Neural cell (in vitro differentiated cells): ENCODE measurements at regions not wholly inside any gene's neighbourhood (a gene's known extent, or its start where the extent isn't known, plus 50 kb on each side); places are given as distances from the start of the nearest gene placed in this dataset.

Source experiments
- H2AFZ ChIP-seq: fragments of 200-600, 300-800 bp; sonication (generic), shearing (Covaris generic); 2 replicates; pipeline ENCODE4 v1.6.0; 2014; ENCODE audit warnings: low read depth, mild to moderate bottlenecking, antibody characterized with exemption, low read length, moderate library complexity
- H3F3A ChIP-seq: fragments of 200-600 bp; shearing (Covaris generic); 2 replicates; pipeline ENCODE4 v1.6.1; 2016; ENCODE audit warnings: mild to moderate bottlenecking, moderate library complexity, mixed read lengths, antibody characterized with exemption, low read length; ENCODE audit not compliant: insufficient read depth, poor library complexity, severe bottlenecking
- H3K27ac ChIP-seq: fragments of 200-600, 300-800 bp; sonication (generic), shearing (Covaris generic); 2 replicates; pipeline ENCODE4 v1.5.1; 2014; ENCODE audit warnings: mild to moderate bottlenecking, low read length, moderate library complexity
- H3K27me3 ChIP-seq: fragments of 300-800, 200-600 bp; sonication (generic), shearing (Covaris generic); 2 replicates; pipeline ENCODE4 v1.6.0; 2014; ENCODE audit warnings: mild to moderate bottlenecking, low read depth, low read length, moderate library complexity; ENCODE audit not compliant: insufficient read depth
- H3K36me3 ChIP-seq: fragments of 300-800, 200-600 bp; sonication (generic), shearing (Covaris generic); 2 replicates; pipeline ENCODE4 v1.5.1; 2014; ENCODE audit warnings: mild to moderate bottlenecking, antibody characterized with exemption, low read length, moderate library complexity; ENCODE audit not compliant: insufficient read depth
- H3K4me2 ChIP-seq: fragments of 300-800, 200-600 bp; sonication (generic), shearing (Covaris generic); 2 replicates; pipeline ENCODE4 v1.6.0; 2014; ENCODE audit warnings: mild to moderate bottlenecking, low read length
- H3K4me3 ChIP-seq: fragments of 300-800, 200-600 bp; sonication (generic), shearing (Covaris generic); 2 replicates; pipeline ENCODE4 v1.5.1; 2014; ENCODE audit warnings: mild to moderate bottlenecking, low read length, moderate library complexity
- H3K79me2 ChIP-seq: fragments of 200-600 bp; shearing (Covaris generic); replicated peaks from 2 replicates; pipeline ENCODE4 v1.6.0; 2014; ENCODE audit warnings: mild to moderate bottlenecking, low read length, moderate library complexity; ENCODE audit not compliant: insufficient read depth
- H3K9ac ChIP-seq: fragments of 300-800, 200-600 bp; sonication (generic), shearing (Covaris generic); 2 replicates; pipeline ENCODE4 v1.6.1; 2016; ENCODE audit warnings: mild to moderate bottlenecking, low read length, mixed read lengths
- H3K9me2 ChIP-seq: fragments of 200-600 bp; shearing (Covaris generic); 2 replicates; pipeline ENCODE4 v1.6.1; 2016; ENCODE audit warnings: mild to moderate bottlenecking, low read length, mixed read lengths; ENCODE audit not compliant: insufficient read depth
- H3K9me3 ChIP-seq: fragments of 200-600, 300-800 bp; sonication (generic), shearing (Covaris generic); 2 replicates; pipeline ENCODE4 v1.6.1; 2016; ENCODE audit warnings: mild to moderate bottlenecking, mixed run types, low read length, moderate library complexity, mixed read lengths
- H4K20me1 ChIP-seq: fragments of 200-600 bp; shearing (Covaris generic); 2 replicates; pipeline ENCODE4 v1.6.1; 2016; ENCODE audit warnings: mild to moderate bottlenecking, mixed run types; ENCODE audit not compliant: insufficient read depth
- EP300 ChIP-seq: fragments of 450-650 bp; conservative IDR thresholded peaks from 2 replicates; pipeline ENCODE4 v1.6.1; 2014; ENCODE audit warnings: antibody characterized with exemption, mild to moderate bottlenecking, moderate library complexity; ENCODE audit not compliant: poor library complexity, severe bottlenecking
- EZH2 ChIP-seq: fragments of 200-600, 300-800 bp; shearing (Covaris generic), sonication (generic); IDR thresholded peaks from 2 replicates; pipeline ENCODE4 v1.6.1; 2014; ENCODE audit warnings: antibody characterized with exemption, low read length, borderline replicate concordance, mild to moderate bottlenecking; ENCODE audit not compliant: insufficient read depth, poor library complexity, severe bottlenecking
- MXI1 ChIP-seq: fragments of 450-650 bp; conservative IDR thresholded peaks from 2 replicates; pipeline ENCODE4 v1.6.1; 2014; ENCODE audit warnings: antibody characterized with exemption, mild to moderate bottlenecking; ENCODE audit not compliant: poor library complexity, severe bottlenecking
- POLR2AphosphoS5 ChIP-seq: IDR thresholded peaks from 2 replicates; pipeline ENCODE4 v1.6.1; 2012
- RAD21 ChIP-seq: fragments of 450-650 bp; conservative IDR thresholded peaks from 2 replicates; pipeline ENCODE4 v1.6.1; 2014; ENCODE audit warnings: antibody characterized with exemption, mild to moderate bottlenecking, moderate library complexity
- SMC3 ChIP-seq: fragments of 450-650 bp; conservative IDR thresholded peaks from 2 replicates; pipeline ENCODE4 v1.6.1; 2014; ENCODE audit warnings: antibody characterized with exemption, mild to moderate bottlenecking, moderate library complexity; ENCODE audit not compliant: poor library complexity
- TAF1 ChIP-seq: IDR thresholded peaks from 2 replicates; pipeline ENCODE4 v1.6.1; 2012; ENCODE audit warnings: low read depth
- TF ChIP-seq, protein P1 (sequence below): fragments of 450-650 bp; IDR thresholded peaks from 2 replicates; pipeline ENCODE4 v1.5.1; 2014; ENCODE audit warnings: antibody characterized with exemption, mild to moderate bottlenecking, moderate library complexity; ENCODE audit not compliant: poor library complexity, severe bottlenecking
- TF ChIP-seq, protein P2 (sequence below): IDR thresholded peaks from 2 replicates; pipeline ENCODE4 v1.6.1; 2012; ENCODE audit warnings: borderline replicate concordance

DNA sequence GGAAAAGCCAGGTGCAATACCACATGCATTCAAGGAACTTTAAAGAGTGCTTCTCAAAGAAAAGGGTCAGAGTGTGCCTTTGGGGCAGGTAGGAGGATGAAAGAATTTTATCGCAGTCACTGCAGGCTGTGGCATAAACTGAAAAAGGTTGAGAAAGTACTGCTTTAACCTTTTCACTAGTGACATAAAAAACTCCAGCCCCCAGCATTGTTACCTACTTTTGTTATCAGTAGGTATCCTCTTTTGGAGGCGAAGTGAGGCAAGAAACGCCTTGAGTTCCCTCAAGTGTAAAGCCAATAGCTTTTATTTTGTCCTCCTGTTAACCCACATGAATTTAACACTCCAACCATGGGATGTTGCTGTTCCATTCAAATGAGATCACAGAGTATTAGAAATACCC is 64.7 kb upstream of the CHD1 start:
- Histone ChIP-seq H3K36me3 (no peaks in the 10 kb centered on the region), H3K27ac (no peak overlapping the region), H3K9me2 (no peaks in the 10 kb centered on the region), H3K27me3 (no peaks in the 10 kb centered on the region), H3K9me3 (no peaks in the 10 kb centered on the region), H4K20me1 (no peaks in the 10 kb centered on the region), H3K4me3 (no peak overlapping the region), H3K4me2 (no peak overlapping the region), H3F3A (no peaks in the 10 kb centered on the region), H2AFZ (no peak overlapping the region), H3K79me2 (no peaks in the 10 kb centered on the region), H3K9ac (no peak overlapping the region)
- TF ChIP-seq RAD21 (no peak), SMC3 (no peak), POLR2AphosphoS5 (no peak), EZH2 (no peak)
- TF ChIP-seq, protein P1, sequence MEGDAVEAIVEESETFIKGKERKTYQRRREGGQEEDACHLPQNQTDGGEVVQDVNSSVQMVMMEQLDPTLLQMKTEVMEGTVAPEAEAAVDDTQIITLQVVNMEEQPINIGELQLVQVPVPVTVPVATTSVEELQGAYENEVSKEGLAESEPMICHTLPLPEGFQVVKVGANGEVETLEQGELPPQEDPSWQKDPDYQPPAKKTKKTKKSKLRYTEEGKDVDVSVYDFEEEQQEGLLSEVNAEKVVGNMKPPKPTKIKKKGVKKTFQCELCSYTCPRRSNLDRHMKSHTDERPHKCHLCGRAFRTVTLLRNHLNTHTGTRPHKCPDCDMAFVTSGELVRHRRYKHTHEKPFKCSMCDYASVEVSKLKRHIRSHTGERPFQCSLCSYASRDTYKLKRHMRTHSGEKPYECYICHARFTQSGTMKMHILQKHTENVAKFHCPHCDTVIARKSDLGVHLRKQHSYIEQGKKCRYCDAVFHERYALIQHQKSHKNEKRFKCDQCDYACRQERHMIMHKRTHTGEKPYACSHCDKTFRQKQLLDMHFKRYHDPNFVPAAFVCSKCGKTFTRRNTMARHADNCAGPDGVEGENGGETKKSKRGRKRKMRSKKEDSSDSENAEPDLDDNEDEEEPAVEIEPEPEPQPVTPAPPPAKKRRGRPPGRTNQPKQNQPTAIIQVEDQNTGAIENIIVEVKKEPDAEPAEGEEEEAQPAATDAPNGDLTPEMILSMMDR: no peak

DNA sequence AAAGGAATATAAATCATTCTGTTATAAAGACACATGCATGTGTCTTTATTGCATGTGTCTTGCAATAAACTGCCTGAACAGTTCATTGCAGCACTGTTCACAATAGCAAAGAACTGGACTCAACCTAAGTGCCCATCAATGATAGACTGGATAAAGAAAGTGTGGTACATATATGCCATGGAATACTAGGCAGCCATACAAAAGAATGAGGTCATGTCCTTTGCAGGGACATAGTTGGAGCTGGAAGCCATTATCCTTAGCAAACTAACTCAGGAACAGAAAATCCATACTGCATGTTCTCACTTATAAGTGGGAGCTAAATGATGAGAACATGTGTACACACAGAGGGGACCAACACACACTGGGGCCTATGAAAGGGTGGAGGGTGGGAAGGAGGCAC is 63.7 kb upstream of the CHD1 start:
- no peaks in the 10 kb centered on the region for H3K79me2 ChIP-seq
- no peaks in the 10 kb centered on the region for H3K36me3 ChIP-seq
- no peak overlapping the region for H2AFZ ChIP-seq
- H3K27ac ChIP-seq: no peak overlapping the region
- H4K20me1 ChIP-seq: no peaks in the 10 kb centered on the region
- H3K27me3 ChIP-seq: no peaks in the 10 kb centered on the region
- H3K9me3 ChIP-seq: no peaks in the 10 kb centered on the region
- H3K4me2 ChIP-seq: no peak overlapping the region
- TF ChIP-seq POLR2AphosphoS5 (no peak), MXI1 (no peak), EZH2 (no peak), TAF1 (no peak), SMC3 (no peak), EP300 (no peak), RAD21 (no peak)
- TF ChIP-seq, protein P1: no peak
- TF ChIP-seq, protein P2, sequence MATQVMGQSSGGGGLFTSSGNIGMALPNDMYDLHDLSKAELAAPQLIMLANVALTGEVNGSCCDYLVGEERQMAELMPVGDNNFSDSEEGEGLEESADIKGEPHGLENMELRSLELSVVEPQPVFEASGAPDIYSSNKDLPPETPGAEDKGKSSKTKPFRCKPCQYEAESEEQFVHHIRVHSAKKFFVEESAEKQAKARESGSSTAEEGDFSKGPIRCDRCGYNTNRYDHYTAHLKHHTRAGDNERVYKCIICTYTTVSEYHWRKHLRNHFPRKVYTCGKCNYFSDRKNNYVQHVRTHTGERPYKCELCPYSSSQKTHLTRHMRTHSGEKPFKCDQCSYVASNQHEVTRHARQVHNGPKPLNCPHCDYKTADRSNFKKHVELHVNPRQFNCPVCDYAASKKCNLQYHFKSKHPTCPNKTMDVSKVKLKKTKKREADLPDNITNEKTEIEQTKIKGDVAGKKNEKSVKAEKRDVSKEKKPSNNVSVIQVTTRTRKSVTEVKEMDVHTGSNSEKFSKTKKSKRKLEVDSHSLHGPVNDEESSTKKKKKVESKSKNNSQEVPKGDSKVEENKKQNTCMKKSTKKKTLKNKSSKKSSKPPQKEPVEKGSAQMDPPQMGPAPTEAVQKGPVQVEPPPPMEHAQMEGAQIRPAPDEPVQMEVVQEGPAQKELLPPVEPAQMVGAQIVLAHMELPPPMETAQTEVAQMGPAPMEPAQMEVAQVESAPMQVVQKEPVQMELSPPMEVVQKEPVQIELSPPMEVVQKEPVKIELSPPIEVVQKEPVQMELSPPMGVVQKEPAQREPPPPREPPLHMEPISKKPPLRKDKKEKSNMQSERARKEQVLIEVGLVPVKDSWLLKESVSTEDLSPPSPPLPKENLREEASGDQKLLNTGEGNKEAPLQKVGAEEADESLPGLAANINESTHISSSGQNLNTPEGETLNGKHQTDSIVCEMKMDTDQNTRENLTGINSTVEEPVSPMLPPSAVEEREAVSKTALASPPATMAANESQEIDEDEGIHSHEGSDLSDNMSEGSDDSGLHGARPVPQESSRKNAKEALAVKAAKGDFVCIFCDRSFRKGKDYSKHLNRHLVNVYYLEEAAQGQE: no peak
- H3K9me2 ChIP-seq: no peaks in the 10 kb centered on the region
- no peak overlapping the region for H3K4me3 ChIP-seq
- H3K9ac ChIP-seq: no peak overlapping the region
- no peaks in the 10 kb centered on the region for H3F3A ChIP-seq
